Left lung (tissue), 4 donors: ENCODE measurements at regions not wholly inside any gene's neighbourhood (a gene's known extent, or its start where the extent isn't known, plus 50 kb on each side); places are given as distances from the start of the nearest gene placed in this dataset.

Experiments used
- ATAC-seq: fragments of 200-7000 bp; cut with Tn5 transposase; one replicate; pipeline ENCODE4 v1.9.1; 2020; ENCODE audit warnings: moderate library complexity
- DNase-seq, 4 donors: peaks; one replicate each; pipeline ENCODE4 v3.0.0-alpha.2; 2013 to 2020
- H3K27ac ChIP-seq, 2 donors: fragments of 200-600 bp; sonication (generic) in 1 of 2; one replicate each; pipeline versions ENCODE4 v1.5.0 to v1.8.0; 2020 to 2021
- H3K27me3 ChIP-seq, 2 donors: fragments of 200-600 bp; sonication (generic) in 1 of 2; one replicate each; pipeline versions ENCODE4 v1.5.0 to v1.8.0; 2020 to 2021
- H3K36me3 ChIP-seq, 2 donors: fragments of 200-600 bp; sonication (generic) in 1 of 2; one replicate each; pipeline versions ENCODE4 v1.5.0 to v1.8.0; 2020 to 2021
- H3K4me1 ChIP-seq, 2 donors: fragments of 200-600 bp; one replicate each; pipeline ENCODE4 v1.8.0; 2021
- H3K4me3 ChIP-seq, 2 donors: fragments of 200-600 bp; sonication (generic) in 1 of 2; one replicate each; pipeline versions ENCODE4 v1.5.0 to v1.8.0; 2020 to 2021; ENCODE audit warnings: mild to moderate bottlenecking in 1 of 2
- H3K9me3 ChIP-seq, 2 donors: fragments of 200-600 bp; sonication (generic) in 1 of 2; one replicate each; pipeline versions ENCODE4 v1.5.0 to v1.8.0; 2020 to 2021
- intact Hi-C, 2 donors: fragments of 100-400 bp; cut with DNase I; formaldehyde crosslinking; loops; one replicate each; pipeline versions ENCODE4 v1.11.2 to v1.14.2; 2022
- TF ChIP-seq, protein P1 (sequence below), 2 donors: fragments of 200-600 bp; sonication (generic) in 1 of 2; IDR thresholded peaks; one replicate each; pipeline versions ENCODE4 v1.5.0 to v1.8.0; 2021; ENCODE audit warnings: antibody characterized with exemption in 2 of 2
- donor health status: DM: no; HTN: yes; CAD: no.
- donor health status: DM: no; HTN: no; CAD: no.

DNA sequence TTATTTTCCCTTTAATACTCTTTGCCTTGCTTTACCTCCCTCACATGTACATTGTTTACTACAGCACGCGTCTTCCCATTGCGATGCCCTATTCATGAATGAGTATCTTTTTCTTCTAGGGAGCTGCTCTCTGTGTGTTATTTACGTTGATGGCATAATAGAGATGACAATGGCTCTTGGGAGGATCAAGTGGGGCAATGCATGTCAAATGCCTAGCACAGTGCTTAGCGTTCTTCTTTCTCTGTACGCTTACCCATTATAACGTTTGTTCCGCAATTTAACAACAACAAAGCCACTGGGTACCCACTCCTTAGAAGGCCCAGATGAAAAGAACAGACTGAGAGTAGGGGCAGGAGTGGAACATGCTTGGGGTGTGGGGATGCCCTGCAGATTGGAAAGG, 271.6 kb upstream of the TNRC6C start:
- Histone ChIP-seq H3K36me3 (no peaks in the 10 kb centered on the region), H3K9me3 (no peaks in the 10 kb centered on the region), H3K4me3 (no peak overlapping the region), H3K27ac (no peak overlapping the region), H3K27me3 (peaks cover 0 to 52% of the 10 kb centered on the region in 2 donors), H3K4me1 (peaks cover 0 to 8% of the 10 kb centered on the region in 2 donors)
- ATAC-seq = no peak
- TF ChIP-seq, protein P1, sequence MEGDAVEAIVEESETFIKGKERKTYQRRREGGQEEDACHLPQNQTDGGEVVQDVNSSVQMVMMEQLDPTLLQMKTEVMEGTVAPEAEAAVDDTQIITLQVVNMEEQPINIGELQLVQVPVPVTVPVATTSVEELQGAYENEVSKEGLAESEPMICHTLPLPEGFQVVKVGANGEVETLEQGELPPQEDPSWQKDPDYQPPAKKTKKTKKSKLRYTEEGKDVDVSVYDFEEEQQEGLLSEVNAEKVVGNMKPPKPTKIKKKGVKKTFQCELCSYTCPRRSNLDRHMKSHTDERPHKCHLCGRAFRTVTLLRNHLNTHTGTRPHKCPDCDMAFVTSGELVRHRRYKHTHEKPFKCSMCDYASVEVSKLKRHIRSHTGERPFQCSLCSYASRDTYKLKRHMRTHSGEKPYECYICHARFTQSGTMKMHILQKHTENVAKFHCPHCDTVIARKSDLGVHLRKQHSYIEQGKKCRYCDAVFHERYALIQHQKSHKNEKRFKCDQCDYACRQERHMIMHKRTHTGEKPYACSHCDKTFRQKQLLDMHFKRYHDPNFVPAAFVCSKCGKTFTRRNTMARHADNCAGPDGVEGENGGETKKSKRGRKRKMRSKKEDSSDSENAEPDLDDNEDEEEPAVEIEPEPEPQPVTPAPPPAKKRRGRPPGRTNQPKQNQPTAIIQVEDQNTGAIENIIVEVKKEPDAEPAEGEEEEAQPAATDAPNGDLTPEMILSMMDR (IDR thresholded peaks at IDR 0.05) = no peak
- no peak for DNase-seq
- intact Hi-C loops = no loop called here

DNA sequence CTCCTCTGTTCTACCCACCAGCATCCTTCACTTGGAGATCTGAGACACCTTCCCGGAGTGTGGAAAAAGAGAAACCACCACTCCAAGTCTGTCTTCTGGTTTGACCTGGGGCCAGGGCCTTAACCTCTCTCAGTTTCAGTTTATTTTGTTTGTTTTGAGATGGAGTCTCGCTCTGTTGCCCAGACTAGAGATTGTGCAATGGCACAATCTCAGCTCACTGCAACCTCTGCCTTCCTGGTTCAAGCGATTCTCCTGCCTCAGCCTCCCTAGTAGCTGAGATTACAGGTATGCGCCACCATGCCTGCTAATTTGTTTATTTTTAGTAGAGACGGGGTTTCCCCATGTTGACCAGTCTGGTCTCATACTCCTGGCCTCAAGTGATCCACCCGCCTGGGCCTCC, 271.1 kb upstream of the TNRC6C start:
- no peak for DNase-seq
- H3K4me3 ChIP-seq = no peak overlapping the region
- TF ChIP-seq, protein P1 (IDR thresholded peaks at IDR 0.05) = no peak
- intact Hi-C loops = no loop called here
- H3K27ac ChIP-seq = no peak overlapping the region
- H3K9me3 ChIP-seq = no peaks in the 10 kb centered on the region
- ATAC-seq = no peak
- H3K4me1 ChIP-seq = peaks cover 0 to 8% of the 10 kb centered on the region in 2 donors
- no peaks in the 10 kb centered on the region for H3K36me3 ChIP-seq
- peaks cover 0 to 56% of the 10 kb centered on the region in 2 donors for H3K27me3 ChIP-seq

DNA sequence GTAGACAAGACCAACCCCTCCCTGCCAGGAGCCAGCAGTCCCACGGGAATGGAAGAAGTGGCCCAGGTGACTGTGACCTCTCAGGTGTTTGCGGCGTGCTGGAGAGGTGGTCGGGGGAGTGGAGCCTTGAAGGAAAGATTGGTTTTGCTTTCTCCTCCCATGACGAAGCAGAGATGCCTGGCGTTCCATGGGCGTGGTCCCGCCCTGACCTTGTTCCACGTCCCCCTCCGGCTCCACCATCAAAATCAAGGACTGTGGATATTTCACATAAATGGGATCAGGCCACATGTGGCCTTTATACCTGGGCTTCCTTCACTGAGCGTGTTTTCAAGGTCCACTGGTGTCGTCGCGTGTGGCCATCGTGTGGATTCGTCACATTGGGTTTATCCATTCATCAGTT, 270.6 kb upstream of the TNRC6C start:
- no peaks in the 10 kb centered on the region for H3K36me3 ChIP-seq
- peaks cover 0 to 61% of the 10 kb centered on the region in 2 donors for H3K27me3 ChIP-seq
- ATAC-seq (no peak), DNase-seq (no peak)
- no peaks in the 10 kb centered on the region for H3K9me3 ChIP-seq
- TF ChIP-seq, protein P1 (IDR thresholded peaks at IDR 0.05) = no peak
- intact Hi-C loops = no loop called here
- peaks cover 0 to 8% of the 10 kb centered on the region in 2 donors for H3K4me1 ChIP-seq
- H3K27ac ChIP-seq = no peak overlapping the region
- H3K4me3 ChIP-seq = no peak overlapping the region

DNA sequence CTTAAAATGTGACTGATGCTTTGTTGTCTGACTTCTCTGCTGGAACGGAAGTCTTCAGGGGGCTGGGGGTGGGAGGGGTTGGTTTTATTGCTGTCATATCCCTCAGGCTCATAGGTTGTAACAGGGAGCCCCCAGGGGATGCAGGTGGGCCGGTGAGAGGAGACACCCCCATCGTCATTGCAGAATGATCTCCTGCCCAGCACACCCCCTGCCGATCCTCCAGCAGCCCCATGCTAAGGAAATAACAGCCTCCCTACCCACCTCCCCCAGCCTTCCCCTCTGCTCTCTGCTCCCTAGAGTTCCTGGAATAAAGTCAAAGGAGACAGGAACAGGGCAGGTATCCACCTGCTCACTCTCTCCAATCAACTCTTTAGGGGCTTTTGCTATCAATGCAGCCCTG, 270.1 kb upstream of the TNRC6C start:
- TF ChIP-seq, protein P1 (IDR thresholded peaks at IDR 0.05) = no peak
- Histone ChIP-seq H3K36me3 (no peaks in the 10 kb centered on the region), H3K9me3 (no peaks in the 10 kb centered on the region), H3K4me3 (no peak overlapping the region), H3K27ac (no peak overlapping the region), H3K4me1 (peaks cover 0 to 8% of the 10 kb centered on the region in 2 donors), H3K27me3 (peaks cover 0 to 65% of the 10 kb centered on the region in 2 donors)
- DNase-seq = no peak
- no peak for ATAC-seq
- intact Hi-C loops = no loop called here

DNA sequence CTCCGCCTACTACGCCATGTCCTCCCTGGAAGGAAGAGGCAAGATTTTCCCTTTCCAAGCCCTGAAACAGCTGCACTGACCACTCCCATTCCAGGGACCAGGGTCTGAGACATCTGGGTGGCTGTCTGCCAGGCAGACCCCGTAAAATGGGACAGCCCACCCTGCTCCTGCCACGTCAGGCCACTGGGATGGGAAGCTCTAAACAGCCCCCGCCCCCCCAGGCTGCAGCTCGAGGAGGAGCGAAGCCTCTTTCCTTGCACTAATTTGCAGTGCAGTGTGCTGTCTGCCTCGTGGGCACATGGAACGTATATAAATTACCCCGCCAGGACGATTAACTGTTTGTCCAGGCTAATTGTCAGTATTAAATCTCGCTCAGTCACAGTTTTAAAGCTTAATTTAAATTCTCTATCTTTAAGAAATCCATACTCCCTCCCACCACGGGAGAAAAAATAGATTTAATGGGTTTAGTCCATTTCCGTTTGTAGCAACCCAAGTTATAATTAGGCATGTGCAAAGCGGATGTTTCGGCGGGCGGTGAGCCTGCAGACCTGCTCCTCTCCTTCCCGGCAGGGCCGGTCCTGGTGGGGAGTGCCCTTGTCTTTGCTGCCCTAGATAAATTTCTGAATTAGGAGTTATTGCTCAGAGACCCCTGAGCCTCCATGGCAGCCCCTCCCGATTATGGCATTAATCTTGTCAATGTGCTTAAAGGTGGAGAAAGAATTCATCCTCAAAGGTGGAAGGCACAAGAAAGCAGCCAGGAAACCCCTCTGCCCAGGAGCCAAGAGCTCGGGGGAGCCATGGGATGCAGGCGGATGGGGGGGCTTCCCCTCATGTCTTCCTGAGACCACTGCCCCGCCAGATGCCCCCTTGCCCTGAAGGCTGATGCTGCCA, 268.0 kb upstream of the TNRC6C start:
- DNase-seq (no peak), ATAC-seq (no peak)
- intact Hi-C loops = no loop called here
- Histone ChIP-seq H3K9me3 (no peaks in the 10 kb centered on the region), H3K4me1 (peaks cover 0 to 8% of the 10 kb centered on the region in 2 donors), H3K36me3 (no peaks in the 10 kb centered on the region), H3K4me3 (no peak overlapping the region), H3K27me3 (peaks cover 6 to 73% of the 10 kb centered on the region in 2 donors), H3K27ac (no peak overlapping the region)
- TF ChIP-seq, protein P1 (IDR thresholded peaks at IDR 0.05) = no peak
